Mesendoderm (in vitro differentiated cells): ENCODE measurements at regions not wholly inside any gene's neighbourhood (a gene's known extent, or its start where the extent isn't known, plus 50 kb on each side); places are given as distances from the start of the nearest gene placed in this dataset.

ENCODE experiments used
- DNase-seq: peaks from one replicate; pipeline ENCODE4 v3.0.0; 2013
- H2AK5ac ChIP-seq: 2 replicates; pipeline ENCODE4 v1.6.1; 2013; ENCODE audit warnings: low read length, inconsistent platforms
- H2BK120ac ChIP-seq: 2 replicates; pipeline ENCODE4 v1.6.1; 2013; ENCODE audit warnings: low read depth, mild to moderate bottlenecking, low read length, moderate library complexity, mixed read lengths
- H2BK15ac ChIP-seq: replicated peaks from 2 replicates; pipeline ENCODE4 v1.6.1; 2013; ENCODE audit warnings: low read depth, mild to moderate bottlenecking, moderate library complexity
- H2BK5ac ChIP-seq: 2 replicates; pipeline ENCODE4 v1.6.1; 2013; ENCODE audit warnings: low read length, inconsistent platforms
- H3K18ac ChIP-seq: 2 replicates; pipeline ENCODE4 v1.6.1; 2013; ENCODE audit warnings: mild to moderate bottlenecking, low read length, mixed read lengths
- H3K23ac ChIP-seq: one replicate; pipeline ENCODE4 v1.6.1; 2013; ENCODE audit warnings: low read length
- H3K27ac ChIP-seq: 2 replicates; pipeline ENCODE4 v1.5.1; 2013; ENCODE audit warnings: low read depth, mild to moderate bottlenecking, inconsistent platforms, low read length, moderate library complexity
- H3K27me3 ChIP-seq: 2 replicates; pipeline ENCODE4 v1.6.1; 2013; ENCODE audit warnings: low read length, control low read depth, mild to moderate bottlenecking, inconsistent platforms; ENCODE audit not compliant: insufficient read depth, poor library complexity
- H3K36me3 ChIP-seq: 2 replicates; pipeline ENCODE4 v1.6.1; 2013; ENCODE audit warnings: low read length, inconsistent platforms; ENCODE audit not compliant: control insufficient read depth, insufficient read depth
- H3K4ac ChIP-seq: one replicate; pipeline ENCODE4 v1.6.1; 2013; ENCODE audit warnings: low read depth, mild to moderate bottlenecking, low read length, moderate library complexity
- H3K4me1 ChIP-seq: 2 replicates; pipeline ENCODE4 v1.6.1; 2013; ENCODE audit warnings: low read depth, low read length, inconsistent platforms; ENCODE audit not compliant: control insufficient read depth
- H3K4me2 ChIP-seq: 2 replicates; pipeline ENCODE4 v1.6.1; 2013; ENCODE audit warnings: low read length
- H3K4me3 ChIP-seq: 2 replicates; pipeline ENCODE4 v1.5.1; 2013; ENCODE audit warnings: mild to moderate bottlenecking, low read length
- H3K56ac ChIP-seq: one replicate; pipeline ENCODE4 v1.6.1; 2013; ENCODE audit warnings: low read length
- H3K79me1 ChIP-seq: 2 replicates; pipeline ENCODE4 v1.6.1; 2013; ENCODE audit warnings: low read length, inconsistent platforms
- H3K79me2 ChIP-seq: 2 replicates; pipeline ENCODE4 v1.6.1; 2013; ENCODE audit warnings: mild to moderate bottlenecking, low read length; ENCODE audit not compliant: control insufficient read depth, insufficient read depth
- H3K9ac ChIP-seq: 2 replicates; pipeline ENCODE4 v1.6.1; 2013; ENCODE audit warnings: low read length, inconsistent platforms
- H4K5ac ChIP-seq: one replicate; pipeline ENCODE4 v1.6.1; 2013; ENCODE audit warnings: low read length
- H4K8ac ChIP-seq: one replicate; pipeline ENCODE4 v1.6.1; 2013; ENCODE audit warnings: low read depth, mild to moderate bottlenecking, control low read depth, low read length, moderate library complexity
- WGBS: extraction: QIAGEN DNeasy Blood & Tissue Kit; methylation state at CpG from one replicate; pipeline ENCODE4 v1.1.7; 2013; ENCODE audit warnings: low lambda C conversion rate, missing lambda C conversion rate; ENCODE audit not compliant: insufficient coverage; ENCODE audit errors: extremely low coverage; 5-methylcytosine and 5-hydroxymethylcytosine counted together

- H3K4ac ChIP-seq = no peak overlapping the region
- H3K36me3 ChIP-seq = no peaks in the 10 kb centered on the region
- H2BK120ac ChIP-seq = no peak overlapping the region
- no CpG with 5 or more reads among the region's 2 CpGs for WGBS
- H3K4me1 ChIP-seq = peaks cover 2% of the 10 kb centered on the region
- H3K79me2 ChIP-seq = no peaks in the 10 kb centered on the region
- no peak overlapping the region for H3K18ac ChIP-seq
- no peak overlapping the region for H3K9ac ChIP-seq
- H3K4me2 ChIP-seq = no peak overlapping the region
- no peak overlapping the region for H4K8ac ChIP-seq
- H3K27ac ChIP-seq = no peak overlapping the region
- no peak overlapping the region for H2BK15ac ChIP-seq
- no peak overlapping the region for H3K56ac ChIP-seq
- H3K23ac ChIP-seq = no peak overlapping the region
- no peaks in the 10 kb centered on the region for H3K27me3 ChIP-seq
- H3K4me3 ChIP-seq = no peak overlapping the region
- no peak overlapping the region for H2BK5ac ChIP-seq
- no peaks in the 10 kb centered on the region for H3K79me1 ChIP-seq
- no peak overlapping the region for H4K5ac ChIP-seq
- H2AK5ac ChIP-seq = no peak overlapping the region
- no peak for DNase-seq
Observed at GRCh38 chr7:18226598-18226997, 199.0 kb upstream of the PRPS1L1 start.

- no peak overlapping the region for H3K4me2 ChIP-seq
- H3K27me3 ChIP-seq = no peaks in the 10 kb centered on the region
- H3K56ac ChIP-seq = no peak overlapping the region
- no peaks in the 10 kb centered on the region for H3K79me1 ChIP-seq
- no peaks in the 10 kb centered on the region for H3K79me2 ChIP-seq
- DNase-seq = no peak
- no peaks in the 10 kb centered on the region for H3K36me3 ChIP-seq
- H3K4me3 ChIP-seq = no peak overlapping the region
- no peak overlapping the region for H3K4ac ChIP-seq
- no peak overlapping the region for H3K18ac ChIP-seq
- no peak overlapping the region for H3K9ac ChIP-seq
- no peak overlapping the region for H3K23ac ChIP-seq
- H2AK5ac ChIP-seq = no peak overlapping the region
- no peak overlapping the region for H2BK5ac ChIP-seq
- no peak overlapping the region for H3K27ac ChIP-seq
- H3K4me1 ChIP-seq = peaks cover 2% of the 10 kb centered on the region
- no peak overlapping the region for H4K5ac ChIP-seq
- H2BK120ac ChIP-seq = no peak overlapping the region
- no peak overlapping the region for H4K8ac ChIP-seq
- no peak overlapping the region for H2BK15ac ChIP-seq
- no CpG with 5 or more reads among the region's 2 CpGs for WGBS
Observed at GRCh38 chr7:18228686-18229085, 201.0 kb upstream of the PRPS1L1 start.

- H3K4me1 ChIP-seq = peaks cover 2% of the 10 kb centered on the region
Observed at GRCh38 chr7:18230271-18230670, 202.6 kb upstream of the PRPS1L1 start.

GRCh38 chr7:18231854-18232253, 204.2 kb upstream of the PRPS1L1 start:
- H3K4me2 ChIP-seq = no peak overlapping the region
- no peak overlapping the region for H3K9ac ChIP-seq
- no CpG with 5 or more reads among the region's 4 CpGs for WGBS
- H2BK120ac ChIP-seq = no peak overlapping the region
- no peak overlapping the region for H3K27ac ChIP-seq
- H3K79me2 ChIP-seq = no peaks in the 10 kb centered on the region
- no peaks in the 10 kb centered on the region for H3K79me1 ChIP-seq
- no peak overlapping the region for H2AK5ac ChIP-seq
- no peak overlapping the region for H3K56ac ChIP-seq
- no peak overlapping the region for H3K18ac ChIP-seq
- no peak overlapping the region for H4K5ac ChIP-seq
- H2BK5ac ChIP-seq = no peak overlapping the region
- H3K4me1 ChIP-seq = peaks cover 2% of the 10 kb centered on the region
- H2BK15ac ChIP-seq = no peak overlapping the region
- H3K4ac ChIP-seq = no peak overlapping the region
- no peaks in the 10 kb centered on the region for H3K36me3 ChIP-seq
- H4K8ac ChIP-seq = no peak overlapping the region
- no peak overlapping the region for H3K4me3 ChIP-seq
- H3K23ac ChIP-seq = no peak overlapping the region
- no peak for DNase-seq
- H3K27me3 ChIP-seq = no peaks in the 10 kb centered on the region

More at GRCh38 chr7:18230271-18230670, 202.6 kb upstream of the PRPS1L1 start:
- Histone ChIP-seq H3K79me1 (no peaks in the 10 kb centered on the region), H4K8ac (no peak overlapping the region), H3K9ac (no peak overlapping the region), H3K27ac (no peak overlapping the region), H2BK15ac (no peak overlapping the region), H3K18ac (no peak overlapping the region), H3K4me2 (no peak overlapping the region), H2AK5ac (no peak overlapping the region), H3K23ac (no peak overlapping the region), H2BK5ac (no peak overlapping the region), H4K5ac (no peak overlapping the region), H3K36me3 (no peaks in the 10 kb centered on the region), H2BK120ac (no peak overlapping the region), H3K4me3 (no peak overlapping the region), H3K27me3 (no peaks in the 10 kb centered on the region), H3K56ac (no peak overlapping the region), H3K79me2 (no peaks in the 10 kb centered on the region), H3K4ac (no peak overlapping the region)
- WGBS = no CpG with 5 or more reads among the region's 8 CpGs
- DNase-seq = no peak

GRCh38 chr7:18234519-18234918, 206.9 kb upstream of the PRPS1L1 start:
- no peak overlapping the region for H2BK15ac ChIP-seq
- no peak overlapping the region for H3K18ac ChIP-seq
- peaks cover 2% of the 10 kb centered on the region for H3K4me1 ChIP-seq
- no peak overlapping the region for H3K27ac ChIP-seq
- no peak overlapping the region for H3K9ac ChIP-seq
- H3K36me3 ChIP-seq = no peaks in the 10 kb centered on the region
- H3K23ac ChIP-seq = no peak overlapping the region
- no peak overlapping the region for H3K56ac ChIP-seq
- H3K27me3 ChIP-seq = no peaks in the 10 kb centered on the region
- H2AK5ac ChIP-seq = no peak overlapping the region
- no peak overlapping the region for H3K4me3 ChIP-seq
- no peak overlapping the region for H2BK120ac ChIP-seq
- no peaks in the 10 kb centered on the region for H3K79me2 ChIP-seq
- H2BK5ac ChIP-seq = no peak overlapping the region
- no peaks in the 10 kb centered on the region for H3K79me1 ChIP-seq
- H4K5ac ChIP-seq = no peak overlapping the region
- no peak overlapping the region for H4K8ac ChIP-seq
- no peak for DNase-seq
- no peak overlapping the region for H3K4me2 ChIP-seq
- WGBS = no CpG with 5 or more reads among the region's 2 CpGs
- no peak overlapping the region for H3K4ac ChIP-seq

GRCh38 chr7:18235819-18236218, 208.2 kb upstream of the PRPS1L1 start:
- no peak overlapping the region for H4K5ac ChIP-seq
- no peak overlapping the region for H2BK15ac ChIP-seq
- no peak overlapping the region for H3K18ac ChIP-seq
- no peaks in the 10 kb centered on the region for H3K79me2 ChIP-seq
- no peak overlapping the region for H2BK120ac ChIP-seq
- no peak overlapping the region for H2AK5ac ChIP-seq
- H3K27ac ChIP-seq = no peak overlapping the region
- no peaks in the 10 kb centered on the region for H3K27me3 ChIP-seq
- no peak overlapping the region for H3K4me3 ChIP-seq
- H2BK5ac ChIP-seq = no peak overlapping the region
- H3K4me1 ChIP-seq = peaks cover 2% of the 10 kb centered on the region
- H3K4me2 ChIP-seq = no peak overlapping the region
- no peak overlapping the region for H3K23ac ChIP-seq
- H4K8ac ChIP-seq = no peak overlapping the region
- H3K9ac ChIP-seq = no peak overlapping the region
- H3K4ac ChIP-seq = no peak overlapping the region
- DNase-seq = no peak
- H3K79me1 ChIP-seq = no peaks in the 10 kb centered on the region
- no CpG with 5 or more reads among the region's 2 CpGs for WGBS
- no peaks in the 10 kb centered on the region for H3K36me3 ChIP-seq
- H3K56ac ChIP-seq = no peak overlapping the region
